Vagina (tissue), 2 donors: ENCODE measurements at regions not wholly inside any gene's neighbourhood (a gene's known extent, or its start where the extent isn't known, plus 50 kb on each side); places are given as distances from the start of the nearest gene placed in this dataset.

ENCODE experiments used
- POLR2A ChIP-seq, 2 donors: fragments of 450-650 bp; IDR thresholded peaks; one replicate each; pipeline ENCODE4 v1.6.1; 2017; ENCODE audit warnings: antibody characterized with exemption in 2 of 2, mild to moderate bottlenecking in 2 of 2, moderate library complexity in 2 of 2
- POLR2AphosphoS5 ChIP-seq, 2 donors: sonication (generic); formaldehyde crosslinking; IDR thresholded peaks; one replicate each; pipeline ENCODE4 v1.9.0; 2017; ENCODE audit warnings: antibody characterized with exemption in 2 of 2, mild to moderate bottlenecking in 2 of 2, low read depth in 1 of 2; ENCODE audit not compliant: insufficient read depth in 1 of 2
- TF ChIP-seq, protein P1 (sequence below), 3 experiments: fragments of 450-650 bp in 2 of 3; fragments of 200-600 bp in 1 of 3; sonication (generic) in 1 of 3; IDR thresholded peaks; one replicate each; pipeline ENCODE4 v1.5.1; 2017 to 2019; ENCODE audit warnings: antibody characterized with exemption in 3 of 3, mild to moderate bottlenecking in 2 of 3, moderate library complexity in 2 of 3

DNA sequence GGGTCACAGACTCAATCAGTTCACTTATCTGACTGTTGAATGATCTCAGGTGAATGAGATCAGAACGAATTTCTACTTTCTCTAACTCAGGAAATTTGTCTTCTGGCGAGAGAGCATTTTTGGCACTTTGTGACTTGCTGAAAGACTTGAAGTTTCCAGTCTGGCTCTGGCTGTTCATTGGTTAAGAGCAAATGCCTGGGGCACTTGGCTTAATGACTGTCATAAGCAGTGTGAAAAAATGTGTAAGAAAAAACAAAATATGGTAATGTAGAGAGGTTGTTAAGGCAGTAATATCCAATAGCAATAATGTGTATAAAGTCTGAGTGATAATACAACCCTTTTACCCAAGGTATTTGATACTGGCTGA lies 71.3 kb upstream of the PGRMC2 start:
- TF ChIP-seq, protein P1, sequence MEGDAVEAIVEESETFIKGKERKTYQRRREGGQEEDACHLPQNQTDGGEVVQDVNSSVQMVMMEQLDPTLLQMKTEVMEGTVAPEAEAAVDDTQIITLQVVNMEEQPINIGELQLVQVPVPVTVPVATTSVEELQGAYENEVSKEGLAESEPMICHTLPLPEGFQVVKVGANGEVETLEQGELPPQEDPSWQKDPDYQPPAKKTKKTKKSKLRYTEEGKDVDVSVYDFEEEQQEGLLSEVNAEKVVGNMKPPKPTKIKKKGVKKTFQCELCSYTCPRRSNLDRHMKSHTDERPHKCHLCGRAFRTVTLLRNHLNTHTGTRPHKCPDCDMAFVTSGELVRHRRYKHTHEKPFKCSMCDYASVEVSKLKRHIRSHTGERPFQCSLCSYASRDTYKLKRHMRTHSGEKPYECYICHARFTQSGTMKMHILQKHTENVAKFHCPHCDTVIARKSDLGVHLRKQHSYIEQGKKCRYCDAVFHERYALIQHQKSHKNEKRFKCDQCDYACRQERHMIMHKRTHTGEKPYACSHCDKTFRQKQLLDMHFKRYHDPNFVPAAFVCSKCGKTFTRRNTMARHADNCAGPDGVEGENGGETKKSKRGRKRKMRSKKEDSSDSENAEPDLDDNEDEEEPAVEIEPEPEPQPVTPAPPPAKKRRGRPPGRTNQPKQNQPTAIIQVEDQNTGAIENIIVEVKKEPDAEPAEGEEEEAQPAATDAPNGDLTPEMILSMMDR (IDR thresholded peaks at IDR 0.05), result no peak
- TF ChIP-seq POLR2A (IDR thresholded peaks at IDR 0.05), result no peak
- TF ChIP-seq POLR2AphosphoS5 (IDR thresholded peaks at IDR 0.05; ENCODE audit: insufficient read depth in 1 of 2, low read depth in 1 of 2), result no peak
